CD14-positive monocyte (primary cell): ENCODE measurements at regions not wholly inside any gene's neighbourhood (a gene's known extent, or its start where the extent isn't known, plus 50 kb on each side); places are given as distances from the start of the nearest gene placed in this dataset.

ENCODE experiments used
- DNase-seq, 3 donors: peaks; one replicate each; pipeline ENCODE4 v3.0.0-alpha.2; 2011 to 2022
- H2AFZ ChIP-seq: 2 replicates; pipeline ENCODE4 v1.6.0; 2012; ENCODE audit warnings: mild to moderate bottlenecking, low read depth, low read length, inconsistent platforms; ENCODE audit not compliant: insufficient read depth, poor library complexity, severe bottlenecking
- H3K27ac ChIP-seq, 2 donors: 1 replicate in 1 of 2; 2 replicates in 1 of 2; pipeline ENCODE4 v1.5.1; 2012 to 2013; ENCODE audit warnings: low read length in 2 of 2, control low read depth in 1 of 2, inconsistent platforms in 1 of 2, low read depth in 1 of 2, mild to moderate bottlenecking in 1 of 2
- H3K27me3 ChIP-seq, 2 donors: one replicate each; pipeline versions ENCODE4 v1.6.0 to v1.6.1; 2011 to 2013; ENCODE audit warnings: low read length in 2 of 2; ENCODE audit not compliant: control insufficient read depth in 2 of 2, insufficient read depth in 2 of 2
- H3K36me3 ChIP-seq, 2 donors: replicated peaks in 1 of 2; 1 replicate in 1 of 2; 2 replicates in 1 of 2; pipeline versions ENCODE4 v1.5.1 to v1.6.1; 2012 to 2013; ENCODE audit warnings: low read length in 2 of 2, control low read depth in 1 of 2, inconsistent platforms in 1 of 2, mild to moderate bottlenecking in 1 of 2; ENCODE audit not compliant: insufficient read depth in 2 of 2, control insufficient read depth in 1 of 2
- H3K4me1 ChIP-seq, 2 donors: 1 replicate in 1 of 2; 2 replicates in 1 of 2; pipeline versions ENCODE4 v1.5.1 to v1.6.1; 2012 to 2013; ENCODE audit warnings: low read length in 2 of 2, control low read depth in 1 of 2, inconsistent platforms in 1 of 2, mild to moderate bottlenecking in 1 of 2, moderate library complexity in 1 of 2; ENCODE audit not compliant: insufficient read depth in 2 of 2, control insufficient read depth in 1 of 2
- H3K4me2 ChIP-seq: replicated peaks from 2 replicates; pipeline ENCODE3; 2012; ENCODE audit warnings: low read length, moderate library complexity, mild to moderate bottlenecking; ENCODE audit not compliant: poor library complexity, severe bottlenecking; ENCODE audit errors: extremely low read depth
- H3K4me3 ChIP-seq, 3 experiments: fragments of 200-600 bp in 1 of 3; sonication (generic) in 1 of 3; replicated peaks in 1 of 3; 1 replicate in 2 of 3; 2 replicates in 1 of 3; pipeline ENCODE4 v1.5.1; 2011 to 2013; ENCODE audit warnings: low read length in 3 of 3, mild to moderate bottlenecking in 3 of 3, control low read depth in 2 of 3, low read depth in 2 of 3, inconsistent platforms in 1 of 3, moderate library complexity in 1 of 3
- H3K79me2 ChIP-seq: 2 replicates; pipeline ENCODE4 v1.6.0; 2012; ENCODE audit warnings: mild to moderate bottlenecking, control low read depth, inconsistent platforms, low read length, moderate library complexity; ENCODE audit not compliant: insufficient read depth
- H3K9ac ChIP-seq: 2 replicates; pipeline ENCODE4 v1.6.0; 2017; ENCODE audit warnings: low read length, mild to moderate bottlenecking; ENCODE audit not compliant: insufficient read depth, poor library complexity, severe bottlenecking
- H3K9me3 ChIP-seq, 2 donors: replicated peaks in 1 of 2; 1 replicate in 1 of 2; 2 replicates in 1 of 2; pipeline versions ENCODE4 v1.5.1 to v1.6.1; 2012 to 2013; ENCODE audit warnings: low read length in 2 of 2, control low read depth in 1 of 2; ENCODE audit not compliant: control insufficient read depth in 1 of 2, insufficient read depth in 1 of 2
- H4K20me1 ChIP-seq: 2 replicates; pipeline ENCODE4 v1.6.0; 2012; ENCODE audit warnings: mild to moderate bottlenecking, low read length, control low read depth, moderate library complexity; ENCODE audit not compliant: insufficient read depth
- H3K27ac Mint-ChIP-seq, 7 donors: one replicate each; pipeline ENCODE4 v1.8.0; 2020; ENCODE audit warnings: mild to moderate bottlenecking in 7 of 7, mixed read lengths in 7 of 7, moderate library complexity in 6 of 7, inconsistent platforms in 2 of 7
- H3K27me3 Mint-ChIP-seq, 3 donors: one replicate each; pipeline ENCODE4 v1.8.0; 2021 to 2022; ENCODE audit warnings: low read depth in 3 of 3, mild to moderate bottlenecking in 3 of 3, mixed read lengths in 3 of 3, moderate library complexity in 3 of 3, inconsistent platforms in 1 of 3
- H3K36me3 Mint-ChIP-seq, 2 donors: one replicate each; pipeline ENCODE4 v1.8.0; 2020; ENCODE audit warnings: mixed read lengths in 2 of 2, inconsistent platforms in 1 of 2, mild to moderate bottlenecking in 1 of 2
- H3K4me1 Mint-ChIP-seq: one replicate; pipeline ENCODE4 v1.8.0; 2020; ENCODE audit warnings: mild to moderate bottlenecking, mixed read lengths
- H3K4me3 Mint-ChIP-seq, 2 donors: one replicate each; pipeline ENCODE4 v1.8.0; 2020; ENCODE audit warnings: mild to moderate bottlenecking in 2 of 2, mixed read lengths in 2 of 2, moderate library complexity in 1 of 2
- H3K9me3 Mint-ChIP-seq, 7 donors: one replicate each; pipeline ENCODE4 v1.8.0; 2020 to 2022; ENCODE audit warnings: mixed read lengths in 7 of 7, mild to moderate bottlenecking in 6 of 7, moderate library complexity in 6 of 7, inconsistent platforms in 2 of 7
- CTCF ChIP-seq: fragments of 200-600 bp; IDR thresholded peaks from one replicate; pipeline ENCODE4 v1.8.0; 2022; ENCODE audit warnings: antibody characterized with exemption, mild to moderate bottlenecking
- WGBS: methylation state at CpG from one replicate; pipeline ENCODE4 v1.1.5; 2013; ENCODE audit warnings: missing lambda C conversion rate; ENCODE audit not compliant: insufficient coverage; 5-methylcytosine and 5-hydroxymethylcytosine counted together
- intact Hi-C, 2 donors: fragments of 100-400 bp; cut with micrococcal nuclease; formaldehyde crosslinking; loops; one replicate each; pipeline versions ENCODE4 v1.15.0 to v1.15.1; 2023

- no peak overlapping the region for H2AFZ ChIP-seq
- no peak overlapping the region for H3K27ac ChIP-seq
- H3K4me3 ChIP-seq, result no peak overlapping the region
- H3K4me1 ChIP-seq, result no peaks in the 10 kb centered on the region
- 60% methylated on average over 1 of the region's 6 CpGs for WGBS
- H3K36me3 ChIP-seq, result no peaks in the 10 kb centered on the region
- Mint-ChIP-seq H3K27ac (no peak overlapping the region), H3K9me3 (peaks cover 0 to 10% (median 2%) of the 10 kb centered on the region in 7 donors), H3K4me3 (no peak overlapping the region), H3K36me3 (no peaks in the 10 kb centered on the region), H3K4me1 (no peaks in the 10 kb centered on the region), H3K27me3 (no peaks in the 10 kb centered on the region)
- H3K9me3 ChIP-seq, result peaks cover 0 to 4% of the 10 kb centered on the region in 2 donors
- no peaks in the 10 kb centered on the region for H4K20me1 ChIP-seq
- DNase-seq, result no peak
- H3K27me3 ChIP-seq, result no peaks in the 10 kb centered on the region
- H3K79me2 ChIP-seq, result no peaks in the 10 kb centered on the region
- intact Hi-C loops, result no loop called here
- no peak for TF ChIP-seq CTCF
- no peak overlapping the region for H3K9ac ChIP-seq
- H3K4me2 ChIP-seq, result no peak overlapping the region
Measured at GRCh38 chr2:150162241-150162942, 325.1 kb downstream of the RND3 start.

GRCh38 chr2:150160058-150160457, 327.4 kb downstream of the RND3 start:
- H3K4me2 ChIP-seq, result no peak overlapping the region
- no peaks in the 10 kb centered on the region for H3K4me1 ChIP-seq
- H4K20me1 ChIP-seq, result no peaks in the 10 kb centered on the region
- no peaks in the 10 kb centered on the region for H3K4me1 Mint-ChIP-seq
- no peak overlapping the region for H3K9ac ChIP-seq
- no peak overlapping the region for H3K4me3 ChIP-seq
- intact Hi-C loops, result no loop called here
- WGBS, result no CpG with 5 or more reads among the region's 6 CpGs
- no peak overlapping the region for H3K4me3 Mint-ChIP-seq
- DNase-seq, result no peak
- H3K27ac Mint-ChIP-seq, result no peak overlapping the region
- H2AFZ ChIP-seq, result no peak overlapping the region
- no peak for TF ChIP-seq CTCF
- H3K36me3 Mint-ChIP-seq, result no peaks in the 10 kb centered on the region
- no peaks in the 10 kb centered on the region for H3K36me3 ChIP-seq
- no peaks in the 10 kb centered on the region for H3K27me3 ChIP-seq
- peaks cover 0 to under 1% (median 0%) of the 10 kb centered on the region in 3 donors for H3K27me3 Mint-ChIP-seq
- no peaks in the 10 kb centered on the region for H3K9me3 ChIP-seq
- H3K27ac ChIP-seq, result no peak overlapping the region
- H3K79me2 ChIP-seq, result no peaks in the 10 kb centered on the region
- H3K9me3 Mint-ChIP-seq, result peaks cover 0 to 13% (median 0%) of the 10 kb centered on the region in 7 donors
